Esophagus muscularis mucosa (tissue), 3 donors: ENCODE measurements at regions not wholly inside any gene's neighbourhood (a gene's known extent, or its start where the extent isn't known, plus 50 kb on each side); places are given as distances from the start of the nearest gene placed in this dataset.

Source experiments
- CTCF ChIP-seq, 3 experiments: fragments of 200-600 bp in 2 of 3; fragments of 450-650 bp in 1 of 3; sonication (generic) in 2 of 3; IDR thresholded peaks; one replicate each; pipeline ENCODE4 v1.5.1; 2017 to 2019; ENCODE audit warnings: antibody characterized with exemption in 3 of 3, mild to moderate bottlenecking in 2 of 3, moderate library complexity in 1 of 3
- POLR2AphosphoS5 ChIP-seq, 2 donors: sonication (generic); formaldehyde crosslinking; IDR thresholded peaks; one replicate each; pipeline ENCODE4 v1.6.1; 2017; ENCODE audit warnings: antibody characterized with exemption in 2 of 2

- TF ChIP-seq CTCF (IDR thresholded peaks at IDR 0.05) (no peak), POLR2AphosphoS5 (IDR thresholded peaks at IDR 0.05) (no peak)
These were observed 911.1 kb upstream of the MAN1A1 start for GRCh38 chr6:120260636-120261035.
